HG03354 (cell line): ENCODE measurements at regions not wholly inside any gene's neighbourhood (a gene's known extent, or its start where the extent isn't known, plus 50 kb on each side); places are given as distances from the start of the nearest gene placed in this dataset.
"Not testable (repeated sequence)": the region's sequence is repeated elsewhere in the genome, so short reads cannot be mapped to it uniquely, and the experiment has no call there.

ENCODE experiments used
- ATAC-seq: cut with Tn5 transposase; IDR thresholded peaks from one replicate; pipeline ENCODE4 v1.9.1; 2021; ENCODE audit warnings: mild to moderate bottlenecking; ENCODE audit not compliant: unreplicated experiment, poor library complexity, severe bottlenecking

- no peak for ATAC-seq
Observed at GRCh38 chr6:115666997-115667396, 393.7 kb downstream of the FRK start.

DNA sequence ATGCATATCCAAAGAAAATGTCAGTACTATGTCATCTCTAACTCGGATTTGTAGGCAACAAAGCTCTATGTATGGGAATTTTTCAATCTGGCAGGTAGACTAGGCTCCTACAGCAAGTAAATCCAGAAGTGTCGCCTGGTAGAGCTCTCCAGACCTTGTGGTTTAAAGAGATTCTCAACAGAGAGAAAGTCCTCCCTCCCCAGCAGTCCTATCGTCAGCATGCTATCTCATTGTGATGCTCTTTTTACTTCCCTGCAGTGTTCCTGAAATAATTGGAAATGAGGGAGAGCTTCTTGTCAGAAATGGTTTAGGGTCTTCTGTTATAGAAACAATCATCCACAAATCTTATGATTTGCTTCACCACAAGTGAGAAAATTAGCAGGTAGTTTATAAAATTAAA is 395.4 kb downstream of the FRK start:
- ATAC-seq = no peak

- ATAC-seq = no peak
Observed at GRCh38 chr6:115663681-115664080, 397.0 kb downstream of the FRK start.

DNA sequence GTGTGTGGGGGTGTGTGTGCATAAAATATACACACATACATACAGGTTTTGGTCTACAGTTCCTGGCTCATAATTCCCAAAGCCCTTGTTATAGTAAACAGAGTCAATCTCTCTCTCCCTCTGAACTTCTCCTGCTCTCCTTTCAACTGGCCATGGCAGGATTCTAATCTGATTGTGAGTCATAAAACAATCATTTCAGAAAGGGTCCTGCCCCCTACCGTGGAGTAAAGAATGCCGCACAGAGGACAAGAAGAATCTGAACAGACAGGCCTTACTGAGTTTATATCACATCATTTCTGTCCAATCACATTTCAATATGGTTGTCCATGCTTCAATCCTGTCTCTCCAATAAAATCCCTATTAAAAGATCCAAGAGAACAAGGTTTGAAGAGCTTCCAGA is 416.9 kb downstream of the FRK start:
- ATAC-seq = no peak

- no peak for ATAC-seq
Observed at GRCh38 chr6:115634887-115635286, 425.8 kb downstream of the FRK start.

DNA sequence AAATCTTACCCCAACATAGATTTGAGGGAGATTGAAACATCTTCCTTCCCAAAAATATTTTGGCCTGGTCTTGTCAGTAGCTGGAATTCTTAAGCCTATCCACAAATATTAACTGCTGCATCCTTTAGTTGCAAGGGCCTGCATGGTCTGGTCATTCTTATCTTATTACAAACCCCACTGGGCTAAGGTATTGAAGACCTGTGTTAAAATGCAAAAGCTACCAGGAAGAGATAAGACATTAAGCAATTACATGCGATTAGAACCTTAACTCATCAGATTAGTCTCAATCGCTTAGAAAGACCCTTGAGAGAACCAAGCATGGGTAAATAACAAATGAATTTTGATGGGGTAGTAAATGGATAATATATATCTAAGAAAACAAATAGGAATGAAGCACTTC is 426.6 kb downstream of the FRK start:
- no peak for ATAC-seq

- no peak for ATAC-seq
Observed at GRCh38 chr6:115631028-115631427, 429.7 kb downstream of the FRK start.

- no peak for ATAC-seq
Observed at GRCh38 chr6:115630424-115631024, 430.2 kb downstream of the FRK start.

DNA sequence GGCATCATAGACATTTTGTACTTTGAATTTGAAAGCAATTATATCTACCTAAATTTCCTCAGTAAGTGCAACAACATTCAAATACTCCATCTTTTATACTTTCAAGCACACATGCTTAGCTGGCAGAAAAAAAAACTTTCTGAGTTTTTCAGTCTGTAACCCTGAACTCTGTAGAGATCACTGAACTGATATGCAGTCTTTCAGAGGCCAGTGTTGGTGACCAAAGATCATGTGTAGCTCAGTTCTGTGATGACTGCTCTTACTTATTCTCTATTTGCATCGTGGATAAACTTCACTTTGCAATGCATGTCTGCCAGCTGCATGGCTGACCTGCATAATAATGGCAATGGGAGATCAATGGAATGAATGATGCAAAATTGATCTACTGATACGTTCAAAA is 431.3 kb downstream of the FRK start:
- ATAC-seq = no peak

DNA sequence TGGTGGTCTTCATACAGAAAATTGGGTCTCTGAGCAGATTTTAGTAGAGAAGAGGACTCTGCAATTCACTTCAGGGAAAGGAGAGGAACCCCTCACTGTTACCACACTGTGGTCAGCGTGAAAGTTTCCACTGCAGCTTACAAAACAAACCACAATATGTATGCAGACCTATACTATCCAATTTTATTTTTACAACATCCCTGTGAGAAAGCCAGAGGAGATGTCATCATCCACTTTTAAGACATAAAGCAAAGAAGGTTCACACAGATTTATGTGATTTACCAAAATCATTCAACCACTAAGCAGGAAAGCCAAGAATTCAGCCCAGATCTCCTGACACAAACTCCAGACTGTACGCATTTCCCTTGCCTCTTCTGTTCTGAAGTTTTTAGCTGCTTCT is 442.4 kb downstream of the FRK start:
- no peak for ATAC-seq

DNA sequence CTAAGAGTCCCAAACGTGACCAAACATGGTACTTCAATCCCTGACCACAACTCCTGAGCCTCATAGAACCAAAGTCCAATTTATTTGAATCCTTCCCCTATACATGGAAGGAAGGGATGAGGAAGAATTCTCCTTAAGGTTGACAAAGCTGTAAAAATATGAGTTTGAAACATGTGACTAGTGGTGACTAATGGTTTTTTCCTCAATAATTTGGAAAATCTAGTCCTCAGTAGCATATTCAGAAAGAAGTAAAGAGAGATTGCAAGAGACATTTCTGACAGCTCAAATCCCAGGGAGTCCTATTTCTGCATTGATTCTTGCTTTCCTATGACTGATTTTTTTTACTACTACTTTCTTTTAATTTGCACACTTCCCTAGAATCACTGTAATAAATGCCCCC is 443.7 kb downstream of the FRK start:
- no peak for ATAC-seq

DNA sequence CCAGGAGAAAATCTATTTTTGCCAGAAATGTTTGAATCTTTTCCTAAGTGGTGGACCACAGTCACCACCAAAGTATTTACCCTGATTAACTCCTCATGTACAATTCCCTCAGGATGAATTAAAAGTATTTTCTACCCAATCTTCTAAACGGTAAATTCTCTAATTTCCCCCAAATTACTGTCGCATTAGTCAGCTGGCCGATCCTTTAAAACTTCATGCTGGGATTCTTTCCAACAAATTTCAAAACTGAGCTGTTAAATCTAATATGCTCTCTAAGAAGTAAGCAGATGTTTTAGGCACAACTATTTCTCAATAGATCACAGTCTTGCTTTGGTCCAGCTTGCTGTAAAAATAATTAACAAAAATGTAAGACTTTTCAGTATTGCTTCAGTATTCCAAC is 447.2 kb downstream of the FRK start:
- no peak for ATAC-seq

DNA sequence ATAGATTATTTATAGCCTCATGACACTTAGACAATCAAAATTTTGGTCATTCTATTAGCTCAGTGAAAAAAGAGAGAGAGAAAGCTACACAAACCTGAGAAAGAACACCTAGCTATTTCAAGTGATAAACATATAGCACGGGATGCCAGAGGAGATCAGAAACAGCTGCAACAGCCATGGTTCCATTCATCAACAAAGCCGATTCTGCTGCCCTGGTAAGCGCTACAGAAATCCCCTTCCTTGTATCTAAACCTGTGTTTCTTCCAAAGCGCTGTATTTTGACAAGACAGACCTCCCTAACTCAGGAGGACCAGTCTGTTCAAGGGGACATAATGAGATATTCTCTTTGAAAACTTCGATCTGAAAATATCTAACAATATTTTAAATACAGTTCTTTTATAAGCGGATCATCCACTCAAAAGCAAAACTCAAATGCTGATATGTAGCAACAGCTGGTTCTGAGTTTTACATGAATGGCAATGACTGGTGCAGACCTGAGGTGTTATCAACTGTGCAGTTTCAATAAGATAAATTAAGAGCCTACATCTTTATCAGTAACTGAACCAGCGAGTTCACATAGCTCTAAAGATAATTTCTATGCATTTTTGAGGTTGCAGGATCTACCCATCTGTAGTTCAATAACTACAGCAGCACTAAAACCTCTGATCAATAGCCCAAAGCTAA is 447.8 kb downstream of the FRK start:
- ATAC-seq = no peak

DNA sequence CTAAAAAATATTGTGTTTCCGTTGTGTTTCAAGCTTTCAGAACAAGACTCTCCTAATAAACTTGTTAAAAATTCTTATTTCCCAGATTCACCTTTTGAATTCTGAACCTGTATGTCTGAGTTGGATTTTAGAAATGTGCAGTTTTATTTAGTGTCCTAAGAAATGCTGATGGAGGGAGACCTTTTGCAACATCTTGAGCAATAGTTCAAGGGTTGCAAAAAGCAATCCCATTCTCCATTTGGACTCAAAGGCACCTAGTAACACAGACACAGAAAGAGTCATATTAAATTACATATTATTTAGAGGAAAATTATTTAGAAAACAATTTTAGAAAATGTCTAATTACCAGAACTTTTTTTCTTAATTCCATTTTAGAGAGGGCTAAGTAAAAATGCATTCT is 448.5 kb downstream of the FRK start:
- ATAC-seq = no peak

- ATAC-seq = no peak
Observed at GRCh38 chr6:115610696-115611095, 450.0 kb downstream of the FRK start.

- ATAC-seq = no peak
Observed at GRCh38 chr6:115609111-115609510, 451.6 kb downstream of the FRK start.

GRCh38 chr6:115602466-115602865 is 458.2 kb downstream of the FRK start:
- ATAC-seq = no peak

DNA sequence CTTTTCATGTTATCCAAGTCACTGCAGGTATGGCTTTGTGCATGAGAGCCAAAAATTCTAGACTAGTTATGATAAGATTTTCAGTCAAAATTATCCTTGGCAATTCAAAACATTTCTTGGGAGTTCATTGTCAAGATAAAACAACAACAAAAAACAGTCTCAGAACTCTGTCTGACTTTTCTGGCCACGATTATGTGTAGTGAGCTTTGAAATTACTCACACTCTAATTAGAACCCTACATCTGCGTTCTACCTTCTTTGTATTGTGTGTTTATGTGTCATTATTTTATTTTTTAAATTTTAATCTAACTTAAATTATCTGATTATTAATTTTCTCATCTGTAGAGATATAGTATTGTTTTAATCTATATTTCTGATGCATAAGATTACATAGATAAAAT is 459.2 kb downstream of the FRK start:
- no peak for ATAC-seq

- ATAC-seq = no peak
Observed at GRCh38 chr6:115601064-115601463, 459.6 kb downstream of the FRK start.

DNA sequence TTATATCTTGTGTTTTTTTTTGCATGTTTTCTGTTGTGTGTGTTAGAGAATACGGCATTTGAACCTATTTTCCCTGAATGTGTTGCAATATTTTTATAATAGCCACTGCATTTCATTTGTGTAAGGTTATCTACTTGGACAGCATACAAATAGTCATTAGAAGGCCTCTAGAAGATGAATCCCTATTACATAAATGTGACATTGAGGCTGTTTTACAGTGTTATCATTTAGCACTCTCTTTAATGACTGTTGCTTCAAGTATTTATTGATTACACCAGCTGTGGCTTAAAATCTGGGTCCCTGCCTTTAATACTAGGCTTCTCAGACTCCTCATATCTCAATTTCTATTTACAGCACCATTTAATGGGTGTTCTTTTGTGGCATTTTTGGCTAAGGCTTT is 465.8 kb downstream of the FRK start:
- no peak for ATAC-seq

GRCh38 chr6:115592025-115592424 is 468.7 kb downstream of the FRK start:
- ATAC-seq = no peak

GRCh38 chr6:115589072-115589471 is 471.6 kb downstream of the FRK start:
- ATAC-seq = not testable (repeated sequence)
